ENCODE measurements at regions not wholly inside any gene's neighbourhood (a gene's known extent, or its start where the extent isn't known, plus 50 kb on each side); places are given as distances from the start of the nearest gene placed in this dataset.

GRCh38 chr4:110904435-110905065, 281.7 kb upstream of the PITX2 start:
- no peaks in the 10 kb centered on the region for H3K36me3 ChIP-seq (ENCODE audit: control insufficient read depth in 2 of 2, extremely low read depth in 1 of 2, insufficient read depth in 2 of 2, low read length in 2 of 2)
- ChIA-PET CTCF (interaction anchor here (1.2 kb wide), 1 partner anchor 20 kb away, joined by 3 read pairs; no protein-coding TSS in a partner anchor), POLR2A (no interaction called here)
- no peak overlapping the region for H3K4me2 ChIP-seq (ENCODE audit: insufficient read depth, low read length)
- no peak overlapping the region for H3K4me3 ChIP-seq (replicated peaks in 1 of 3; ENCODE audit: insufficient read depth in 1 of 3, low read depth in 1 of 3, low read length in 3 of 3)
- dilution Hi-C loops (cut with MboI; ENCODE audit: extremely low pct_ligation_motif_present, low sequenced_read_pairs) = no loop called here
- H4K20me1 ChIP-seq (replicated peaks; ENCODE audit: control insufficient read depth, extremely low read depth, insufficient read depth, low read length) = no peaks in the 10 kb centered on the region
- H3K27me3 ChIP-seq (ENCODE audit: control insufficient read depth in 2 of 2, insufficient read depth in 2 of 2, low read length in 2 of 2) = no peaks in the 10 kb centered on the region
- H3K4me1 ChIP-seq (ENCODE audit: control insufficient read depth, extremely low read depth, insufficient read depth, low read length) = no peaks in the 10 kb centered on the region
- H3K9ac ChIP-seq (replicated peaks; ENCODE audit: extremely low read depth, insufficient read depth, low read length) = no peak overlapping the region
- DNase-seq (ENCODE audit: low read depth, low spot score) (no peak), FAIRE-seq (no peak)
- intact Hi-C loops (cut with micrococcal nuclease) = no loop called here
- H3K9me3 ChIP-seq (replicated peaks; ENCODE audit: control insufficient read depth, insufficient read depth, low read length) = no peaks in the 10 kb centered on the region
- H3K27ac ChIP-seq (ENCODE audit: insufficient read depth, low read depth, low read length) = no peak overlapping the region
- no TSS peak for BruUV-seq (replicated peaks)
- H2AFZ ChIP-seq (ENCODE audit: low read depth, low read length) = no peak overlapping the region
- no peaks in the 10 kb centered on the region for H3K9me1 ChIP-seq (replicated peaks; ENCODE audit: control insufficient read depth, extremely low read depth, insufficient read depth, low read length)
- no peaks in the 10 kb centered on the region for H3K79me2 ChIP-seq (ENCODE audit: control insufficient read depth, insufficient read depth, low read length)
- no peak for TF ChIP-seq FOS (IDR thresholded peaks at IDR 0.05; ENCODE audit: borderline replicate concordance, insufficient read depth, low read length)
- TF ChIP-seq JUN (IDR thresholded peaks at IDR 0.05; ENCODE audit: borderline replicate concordance, insufficient read depth, insufficient read length, low read depth) = no peak
- TF ChIP-seq POLR2AphosphoS5 (IDR thresholded peaks at IDR 0.05; ENCODE audit: insufficient read depth, low read depth, low read length) = no peak

DNA sequence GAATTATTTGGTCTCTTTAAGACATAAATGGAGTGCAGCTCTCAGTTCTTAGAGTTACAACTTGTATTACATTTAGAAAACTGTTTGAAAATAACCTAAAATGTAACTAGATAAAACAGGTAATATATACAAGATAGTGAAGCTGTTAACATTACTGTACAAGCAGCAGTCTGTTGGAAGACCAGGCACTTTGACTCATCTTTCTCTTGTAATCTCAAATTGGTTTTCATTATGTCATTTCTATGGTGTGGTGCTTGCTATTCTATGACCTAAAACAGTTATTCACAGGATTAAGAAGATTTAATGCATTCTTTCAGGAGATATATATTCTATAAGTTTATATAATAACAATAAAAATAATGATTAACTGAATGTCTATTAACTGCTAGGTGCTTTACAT, 282.5 kb upstream of the PITX2 start:
- Histone ChIP-seq H3K9me3 (replicated peaks; ENCODE audit: control insufficient read depth, insufficient read depth, low read length) (no peaks in the 10 kb centered on the region), H2AFZ (ENCODE audit: low read depth, low read length) (no peak overlapping the region), H3K4me2 (ENCODE audit: insufficient read depth, low read length) (no peak overlapping the region), H3K4me1 (ENCODE audit: control insufficient read depth, extremely low read depth, insufficient read depth, low read length) (no peaks in the 10 kb centered on the region), H3K9me1 (replicated peaks; ENCODE audit: control insufficient read depth, extremely low read depth, insufficient read depth, low read length) (no peaks in the 10 kb centered on the region), H3K27ac (ENCODE audit: insufficient read depth, low read depth, low read length) (no peak overlapping the region), H4K20me1 (replicated peaks; ENCODE audit: control insufficient read depth, extremely low read depth, insufficient read depth, low read length) (no peaks in the 10 kb centered on the region), H3K27me3 (ENCODE audit: control insufficient read depth in 2 of 2, insufficient read depth in 2 of 2, low read length in 2 of 2) (no peaks in the 10 kb centered on the region), H3K36me3 (ENCODE audit: control insufficient read depth in 2 of 2, extremely low read depth in 1 of 2, insufficient read depth in 2 of 2, low read length in 2 of 2) (no peaks in the 10 kb centered on the region), H3K79me2 (ENCODE audit: control insufficient read depth, insufficient read depth, low read length) (no peaks in the 10 kb centered on the region), H3K4me3 (replicated peaks in 1 of 3; ENCODE audit: insufficient read depth in 1 of 3, low read depth in 1 of 3, low read length in 3 of 3) (no peak overlapping the region), H3K9ac (replicated peaks; ENCODE audit: extremely low read depth, insufficient read depth, low read length) (no peak overlapping the region)
- dilution Hi-C loops (cut with MboI; ENCODE audit: extremely low pct_ligation_motif_present, low sequenced_read_pairs) (no loop called here), intact Hi-C loops (cut with micrococcal nuclease) (no loop called here)
- CTCF ChIA-PET = interaction anchor here (1.2 kb wide), 1 partner anchor 20 kb away, joined by 3 read pairs; no protein-coding TSS in a partner anchor
- no TSS peak for BruUV-seq (replicated peaks)
- DNase-seq (ENCODE audit: low read depth, low spot score) (no peak), FAIRE-seq (no peak)
- POLR2A ChIA-PET = no interaction called here
- TF ChIP-seq POLR2AphosphoS5 (IDR thresholded peaks at IDR 0.05; ENCODE audit: insufficient read depth, low read depth, low read length) (no peak), JUN (IDR thresholded peaks at IDR 0.05; ENCODE audit: borderline replicate concordance, insufficient read depth, insufficient read length, low read depth) (no peak), GATA2 (IDR thresholded peaks at IDR 0.05; ENCODE audit: insufficient read depth, insufficient read length, low read depth, low read length) (no peak), POLR2A (IDR thresholded peaks at IDR 0.05; ENCODE audit: low read depth, low read length) (no peak), FOS (IDR thresholded peaks at IDR 0.05; ENCODE audit: borderline replicate concordance, insufficient read depth, low read length) (no peak), MYC (IDR thresholded peaks at IDR 0.05; ENCODE audit: low read depth, low read length) (no peak), EZH2 (IDR thresholded peaks at IDR 0.05; ENCODE audit: borderline replicate concordance, low read depth, low read length, severe bottlenecking) (no peak)
- TF ChIP-seq, protein P1, sequence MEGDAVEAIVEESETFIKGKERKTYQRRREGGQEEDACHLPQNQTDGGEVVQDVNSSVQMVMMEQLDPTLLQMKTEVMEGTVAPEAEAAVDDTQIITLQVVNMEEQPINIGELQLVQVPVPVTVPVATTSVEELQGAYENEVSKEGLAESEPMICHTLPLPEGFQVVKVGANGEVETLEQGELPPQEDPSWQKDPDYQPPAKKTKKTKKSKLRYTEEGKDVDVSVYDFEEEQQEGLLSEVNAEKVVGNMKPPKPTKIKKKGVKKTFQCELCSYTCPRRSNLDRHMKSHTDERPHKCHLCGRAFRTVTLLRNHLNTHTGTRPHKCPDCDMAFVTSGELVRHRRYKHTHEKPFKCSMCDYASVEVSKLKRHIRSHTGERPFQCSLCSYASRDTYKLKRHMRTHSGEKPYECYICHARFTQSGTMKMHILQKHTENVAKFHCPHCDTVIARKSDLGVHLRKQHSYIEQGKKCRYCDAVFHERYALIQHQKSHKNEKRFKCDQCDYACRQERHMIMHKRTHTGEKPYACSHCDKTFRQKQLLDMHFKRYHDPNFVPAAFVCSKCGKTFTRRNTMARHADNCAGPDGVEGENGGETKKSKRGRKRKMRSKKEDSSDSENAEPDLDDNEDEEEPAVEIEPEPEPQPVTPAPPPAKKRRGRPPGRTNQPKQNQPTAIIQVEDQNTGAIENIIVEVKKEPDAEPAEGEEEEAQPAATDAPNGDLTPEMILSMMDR (IDR thresholded peaks at IDR 0.05; ENCODE audit: extremely low read depth in 1 of 2, insufficient read depth in 1 of 2, low read depth in 1 of 2, low read length in 2 of 2) = no peak
- TF ChIP-seq, protein P2, sequence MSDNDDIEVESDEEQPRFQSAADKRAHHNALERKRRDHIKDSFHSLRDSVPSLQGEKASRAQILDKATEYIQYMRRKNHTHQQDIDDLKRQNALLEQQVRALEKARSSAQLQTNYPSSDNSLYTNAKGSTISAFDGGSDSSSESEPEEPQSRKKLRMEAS (IDR thresholded peaks at IDR 0.05; ENCODE audit: insufficient read depth, insufficient read length) = no peak

Data from endothelial cell of umbilical vein (primary cell).